ENCODE measurements at regions not wholly inside any gene's neighbourhood (a gene's known extent, or its start where the extent isn't known, plus 50 kb on each side); places are given as distances from the start of the nearest gene placed in this dataset.
"Not testable (repeated sequence)": the region's sequence is repeated elsewhere in the genome, so short reads cannot be mapped to it uniquely, and the experiment has no call there.

- H3K36me3 ChIP-seq (ENCODE audit: low read depth), result no peaks in the 10 kb centered on the region
- H3K4me3 ChIP-seq, result no peak overlapping the region
- intact Hi-C loops (cut with DNase I, micrococcal nuclease), result no loop called here
- DNase-seq (no peak), ATAC-seq (no peak)
- TF ChIP-seq CTCF (IDR thresholded peaks at IDR 0.05), result no peak
- no peaks in the 10 kb centered on the region for H3K4me1 ChIP-seq (ENCODE audit: low read depth)
- H3K9me3 ChIP-seq, result no peaks in the 10 kb centered on the region
These were observed 110.8 kb downstream of the TEX29 start for GRCh38 chr13:111431206-111431605.

GRCh38 chr13:111434578-111435159, 114.2 kb downstream of the TEX29 start:
- intact Hi-C loops (cut with DNase I, micrococcal nuclease), result no loop called here
- TF ChIP-seq CTCF (IDR thresholded peaks at IDR 0.05), result no peak
- Histone ChIP-seq H3K9me3 (no peaks in the 10 kb centered on the region), H3K4me3 (no peak overlapping the region), H3K36me3 (ENCODE audit: low read depth) (no peaks in the 10 kb centered on the region), H3K4me1 (ENCODE audit: low read depth) (no peaks in the 10 kb centered on the region)
- DNase-seq, result no peak
- ATAC-seq, result no peak

GRCh38 chr13:111436446-111436845, 116.0 kb downstream of the TEX29 start:
- H3K9me3 ChIP-seq, result no peaks in the 10 kb centered on the region
- DNase-seq (no peak), ATAC-seq (no peak)
- no peak for TF ChIP-seq CTCF (IDR thresholded peaks at IDR 0.05)
- intact Hi-C loops (cut with DNase I, micrococcal nuclease), result no loop called here
- H3K36me3 ChIP-seq (ENCODE audit: low read depth), result no peaks in the 10 kb centered on the region
- no peak overlapping the region for H3K4me3 ChIP-seq
- no peaks in the 10 kb centered on the region for H3K4me1 ChIP-seq (ENCODE audit: low read depth)

- Histone ChIP-seq H3K9me3 (no peaks in the 10 kb centered on the region), H3K36me3 (ENCODE audit: low read depth) (no peaks in the 10 kb centered on the region), H3K4me3 (no peak overlapping the region), H3K4me1 (ENCODE audit: low read depth) (no peaks in the 10 kb centered on the region)
- ATAC-seq (no peak), DNase-seq (no peak)
- no peak for TF ChIP-seq CTCF (IDR thresholded peaks at IDR 0.05)
- intact Hi-C loops (cut with DNase I, micrococcal nuclease), result no loop called here
These were observed 117.0 kb downstream of the TEX29 start for GRCh38 chr13:111437417-111437816.

GRCh38 chr13:111437856-111438547, 117.6 kb downstream of the TEX29 start:
- no peak for DNase-seq

GRCh38 chr13:111440492-111440891, 120.0 kb downstream of the TEX29 start:
- ATAC-seq; H3K36me3 ChIP-seq (ENCODE audit: low read depth); H3K9me3 ChIP-seq; H3K4me3 ChIP-seq; H3K4me1 ChIP-seq (ENCODE audit: low read depth); intact Hi-C loops (cut with DNase I, micrococcal nuclease); DNase-seq: not testable (repeated sequence)

More at GRCh38 chr13:111437856-111438547, 117.6 kb downstream of the TEX29 start:
- intact Hi-C loops (cut with DNase I, micrococcal nuclease), result no loop called here
- Histone ChIP-seq H3K9me3 (no peaks in the 10 kb centered on the region), H3K4me1 (ENCODE audit: low read depth) (no peaks in the 10 kb centered on the region), H3K4me3 (no peak overlapping the region), H3K36me3 (ENCODE audit: low read depth) (no peaks in the 10 kb centered on the region)
- no peak for ATAC-seq
- TF ChIP-seq CTCF (IDR thresholded peaks at IDR 0.05), result no peak

Measured in mucosa of descending colon (tissue), 3 donors.